MG63 (cell line): ENCODE measurements at regions not wholly inside any gene's neighbourhood (a gene's known extent, or its start where the extent isn't known, plus 50 kb on each side); places are given as distances from the start of the nearest gene placed in this dataset.
A peak's percentile ranks its signal among the peaks of the same experiment; 100 is the strongest.

Experiments
- DNase-seq: peaks from one replicate; pipeline ENCODE4 v3.0.0-alpha.2; 2020
- H3K27me3 ChIP-seq: fragments of 250-450 bp; sonication (Bioruptor Pico); 2 replicates; pipeline ENCODE4 v1.5.1; 2020; ENCODE audit warnings: mild to moderate bottlenecking, moderate library complexity
- H3K36me3 ChIP-seq: fragments of 250-450 bp; sonication (Bioruptor Pico); 2 replicates; pipeline ENCODE4 v1.5.1; 2020; ENCODE audit warnings: mild to moderate bottlenecking, moderate library complexity
- H3K4me3 ChIP-seq: fragments of 250-450 bp; sonication (Bioruptor Pico); 2 replicates; pipeline ENCODE4 v1.5.1; 2020; ENCODE audit warnings: mild to moderate bottlenecking, moderate library complexity
- H3K9me3 ChIP-seq: fragments of 250-450 bp; sonication (Bioruptor Pico); 2 replicates; pipeline ENCODE4 v1.5.1; 2020; ENCODE audit warnings: mild to moderate bottlenecking, moderate library complexity

DNA sequence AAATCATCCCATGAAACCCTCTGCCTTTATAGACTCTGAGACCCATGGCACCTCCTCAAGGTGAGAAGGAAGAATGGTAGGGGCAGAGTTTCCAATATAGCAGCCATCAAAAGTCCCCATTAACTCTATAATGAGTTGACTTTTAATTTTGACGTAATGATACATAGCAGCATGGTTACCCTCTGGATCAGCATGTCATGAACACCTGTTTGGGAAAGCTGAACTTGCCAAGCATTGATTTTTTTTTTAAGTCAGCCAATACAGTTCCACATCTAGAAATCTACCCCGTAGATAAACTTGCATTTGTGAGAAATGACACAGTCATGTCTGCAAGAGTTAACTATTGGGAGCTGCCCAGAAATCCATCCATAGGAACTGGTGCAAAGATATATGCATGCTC is 191.8 kb downstream of the TMEM114 start:
- Histone ChIP-seq H3K9me3 (no peaks in the 10 kb centered on the region), H3K4me3 (no peak overlapping the region), H3K27me3 (no peaks in the 10 kb centered on the region), H3K36me3 (no peaks in the 10 kb centered on the region)
- DNase-seq = no peak

DNA sequence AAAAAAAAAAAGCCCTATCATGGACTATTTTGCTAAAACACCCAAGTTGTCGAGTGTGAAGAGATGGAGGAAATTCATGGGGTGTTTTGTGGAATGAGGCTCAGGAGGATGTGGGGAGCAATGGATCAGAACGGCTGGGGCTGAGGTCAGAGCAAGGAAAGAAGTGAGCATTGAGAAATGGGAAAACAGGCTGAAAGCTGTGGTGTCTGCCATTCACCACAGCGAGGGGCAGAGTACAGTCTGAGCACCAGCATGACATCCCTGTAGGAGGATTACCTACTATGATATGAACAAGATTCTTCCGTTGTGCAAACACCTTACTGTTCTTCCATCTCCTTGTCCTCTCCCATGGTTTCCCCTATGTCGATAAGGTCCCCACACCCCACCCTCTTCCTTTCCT is 193.1 kb downstream of the TMEM114 start:
- no peak for DNase-seq
- Histone ChIP-seq H3K9me3 (no peaks in the 10 kb centered on the region), H3K36me3 (no peaks in the 10 kb centered on the region), H3K4me3 (no peak overlapping the region), H3K27me3 (0 out of 2 replicates have a peak, but pooled peaks cover 2% of the 10 kb centered on the region)

DNA sequence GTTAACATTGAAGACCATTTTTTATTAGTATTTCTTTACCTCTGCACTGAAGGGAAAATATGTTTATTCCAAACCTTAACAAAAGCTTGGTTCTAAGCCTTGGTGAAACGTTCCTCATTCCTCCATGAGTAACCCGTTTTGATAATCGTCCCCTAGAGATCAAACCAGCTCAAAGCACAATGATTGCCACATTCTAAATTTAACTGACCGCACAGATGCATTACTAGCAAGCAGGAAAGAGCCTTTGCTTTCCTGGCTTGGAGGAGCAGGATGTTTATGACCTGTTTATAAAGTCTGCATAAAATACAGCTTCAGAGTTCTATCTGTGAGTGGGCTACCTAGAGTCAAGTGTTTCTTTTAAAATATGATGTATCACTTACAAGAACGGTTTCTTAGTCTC is 193.8 kb downstream of the TMEM114 start:
- Histone ChIP-seq H3K4me3 (no peak overlapping the region), H3K36me3 (no peaks in the 10 kb centered on the region), H3K27me3 (0 out of 2 replicates have a peak, but pooled peaks cover 2% of the 10 kb centered on the region), H3K9me3 (no peaks in the 10 kb centered on the region)
- no peak for DNase-seq

DNA sequence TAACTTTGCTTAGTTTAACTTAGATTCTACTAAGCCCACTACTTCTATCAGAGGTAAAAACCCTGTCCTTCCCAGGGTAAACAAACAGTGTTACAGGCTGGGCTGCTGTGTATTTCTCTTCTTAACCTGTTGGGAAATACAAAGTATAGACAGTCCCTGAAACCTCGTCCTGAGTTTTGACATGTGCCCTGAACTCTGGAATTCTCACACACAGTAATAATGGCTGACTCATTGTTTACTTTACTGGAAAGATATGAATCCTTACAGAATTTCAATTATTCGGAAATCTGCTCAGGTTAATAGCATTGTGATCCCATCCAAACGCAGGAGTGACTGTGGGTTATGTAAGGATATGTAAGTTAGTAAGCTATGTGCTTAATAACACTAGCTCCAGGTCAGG is 199.1 kb downstream of the TMEM114 start:
- Histone ChIP-seq H3K36me3 (no peaks in the 10 kb centered on the region), H3K4me3 (no peak overlapping the region), H3K9me3 (no peaks in the 10 kb centered on the region), H3K27me3 (0 out of 2 replicates have a peak, but pooled peaks cover 2% of the 10 kb centered on the region)
- DNase-seq = no peak

DNA sequence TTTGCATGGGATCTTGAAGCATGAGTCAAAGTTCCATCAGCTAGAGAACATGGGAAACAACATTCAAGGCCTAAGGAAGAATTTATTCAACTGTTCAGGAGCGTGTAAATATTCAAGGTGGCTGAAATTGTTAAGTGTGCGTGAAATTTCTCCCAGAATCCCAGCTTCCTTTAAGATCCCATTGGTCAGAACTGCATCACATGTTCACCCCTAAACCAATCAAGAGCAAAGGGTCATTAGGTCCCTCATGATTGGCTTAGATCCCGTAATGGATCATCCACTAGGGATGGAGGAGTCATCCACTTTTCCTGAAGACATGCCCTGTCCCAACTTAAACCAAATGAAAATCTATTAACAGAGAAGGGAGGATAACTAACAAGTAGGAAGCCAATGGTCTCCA is 201.6 kb downstream of the TMEM114 start:
- H3K36me3 ChIP-seq = no peaks in the 10 kb centered on the region
- no peaks in the 10 kb centered on the region for H3K9me3 ChIP-seq
- H3K4me3 ChIP-seq = no peak overlapping the region
- H3K27me3 ChIP-seq = peaks cover 3% of the 10 kb centered on the region; the same call in 1 of the 2 replicates
- DNase-seq = no peak

DNA sequence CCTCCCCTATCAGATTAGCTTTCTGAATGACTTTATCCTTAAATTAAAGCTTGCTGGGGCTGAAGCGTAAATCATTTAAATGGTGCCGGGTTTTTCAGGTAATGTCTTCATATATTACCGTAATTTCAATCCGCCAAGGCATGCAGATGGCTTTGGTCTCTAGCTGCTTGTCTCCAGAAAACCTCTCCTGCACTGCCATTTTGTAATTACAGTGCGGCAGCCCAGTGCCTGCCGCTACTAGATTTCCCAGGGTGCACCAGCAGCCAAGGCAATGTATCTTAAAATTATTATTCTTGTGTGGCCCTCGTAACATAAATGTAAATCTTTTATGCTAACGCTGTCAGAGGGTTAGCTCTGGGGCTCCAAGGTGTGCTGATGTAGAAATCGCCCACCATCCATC is 208.5 kb downstream of the TMEM114 start:
- peaks cover 4% of the 10 kb centered on the region; the same call in 1 of the 2 replicates for H3K27me3 ChIP-seq
- H3K4me3 ChIP-seq = no peak overlapping the region
- DNase-seq = no peak
- H3K36me3 ChIP-seq = no peaks in the 10 kb centered on the region
- no peaks in the 10 kb centered on the region for H3K9me3 ChIP-seq

DNA sequence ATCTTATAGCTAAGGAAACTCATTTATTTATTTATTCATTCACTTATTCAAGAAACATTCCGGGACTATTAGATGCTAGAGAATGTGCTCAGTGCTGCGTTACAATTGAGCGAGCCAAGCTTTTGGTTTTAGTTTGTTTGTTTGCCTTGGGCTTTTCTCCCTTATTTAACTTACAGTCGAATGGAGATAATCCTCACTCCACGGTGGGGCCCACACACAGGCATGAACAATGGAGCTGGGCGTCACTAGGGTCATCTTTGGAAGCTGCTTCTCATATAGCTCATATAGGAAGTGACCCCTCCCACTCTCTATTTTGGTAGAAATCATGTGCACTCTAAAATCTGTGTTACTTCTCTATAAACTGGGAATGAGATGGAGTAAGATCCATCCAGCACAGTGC is 210.0 kb downstream of the TMEM114 start:
- Histone ChIP-seq H3K9me3 (0 out of 2 replicates have a peak, but pooled peaks cover 2% of the 10 kb centered on the region), H3K4me3 (no peak overlapping the region), H3K36me3 (no peaks in the 10 kb centered on the region), H3K27me3 (peaks cover 4% of the 10 kb centered on the region; the same call in 1 of the 2 replicates)
- DNase-seq = no peak

DNA sequence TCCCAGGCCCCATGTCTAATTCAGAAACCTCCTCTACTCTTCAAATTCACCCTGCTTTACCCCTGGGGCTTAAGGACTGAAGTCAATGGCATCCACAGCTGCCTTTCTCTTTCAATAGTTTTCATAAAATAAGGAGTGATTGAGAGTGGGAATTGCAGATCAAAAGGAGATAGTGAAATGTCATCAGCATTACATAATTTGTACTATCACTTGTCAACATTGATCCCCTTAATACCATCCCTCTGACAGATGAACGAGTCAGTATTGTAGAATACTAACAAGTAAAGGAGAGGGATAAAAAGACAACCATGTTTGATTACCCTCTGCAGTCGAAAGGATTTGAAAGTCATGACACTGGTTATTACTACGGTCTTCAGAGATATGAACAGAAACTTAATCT is 212.4 kb downstream of the TMEM114 start:
- H3K4me3 ChIP-seq = no peak overlapping the region
- peaks cover under 1% of the 10 kb centered on the region; the same call in 1 of the 2 replicates for H3K27me3 ChIP-seq
- H3K36me3 ChIP-seq = no peaks in the 10 kb centered on the region
- no peak for DNase-seq
- H3K9me3 ChIP-seq = 0 out of 2 replicates have a peak, but pooled peaks cover 2% of the 10 kb centered on the region

DNA sequence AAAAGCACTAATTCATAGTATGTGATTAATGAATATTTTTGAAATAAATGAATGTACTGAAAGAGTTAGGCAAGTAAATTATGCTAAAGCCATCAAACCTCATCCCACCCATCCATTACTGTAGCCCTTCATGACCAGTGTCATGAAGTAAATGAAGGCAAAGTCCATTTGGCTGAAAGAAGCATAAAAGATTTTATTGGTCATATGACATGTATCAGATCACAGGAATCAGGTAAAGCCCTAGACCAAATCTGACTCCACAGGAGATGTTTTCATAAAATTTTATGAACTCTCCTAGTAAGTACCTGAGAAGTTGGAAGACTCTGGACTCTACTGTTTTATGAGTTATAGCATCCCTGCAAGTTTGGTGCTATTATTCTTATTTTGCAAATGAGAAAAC is 213.5 kb downstream of the TMEM114 start:
- DNase-seq = no peak
- H3K27me3 ChIP-seq = no peaks in the 10 kb centered on the region
- H3K9me3 ChIP-seq = 0 out of 2 replicates have a peak, but pooled peaks cover 2% of the 10 kb centered on the region
- H3K36me3 ChIP-seq = no peaks in the 10 kb centered on the region
- no peak overlapping the region for H3K4me3 ChIP-seq

DNA sequence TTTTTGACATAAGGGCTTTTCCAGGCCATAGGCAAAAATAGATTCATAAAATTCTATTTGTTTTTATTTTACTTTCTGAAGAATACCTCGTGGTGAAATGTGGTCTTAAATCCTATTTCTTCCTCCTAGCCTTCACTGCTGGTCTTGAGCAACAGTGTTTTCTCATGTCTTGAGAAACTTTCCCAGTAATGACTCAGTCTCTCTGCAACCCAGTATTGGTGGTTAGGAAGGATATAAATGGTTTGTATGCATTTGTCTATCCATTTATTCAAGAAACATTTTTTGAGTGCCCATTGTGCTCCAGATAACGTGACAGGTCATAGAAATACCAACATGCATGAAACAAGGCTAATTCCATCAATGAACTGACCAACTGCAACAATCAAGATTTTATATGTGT is 213.9 kb downstream of the TMEM114 start:
- Histone ChIP-seq H3K9me3 (0 out of 2 replicates have a peak, but pooled peaks cover 2% of the 10 kb centered on the region), H3K4me3 (no peak overlapping the region), H3K27me3 (no peaks in the 10 kb centered on the region), H3K36me3 (no peaks in the 10 kb centered on the region)
- DNase-seq = no peak

DNA sequence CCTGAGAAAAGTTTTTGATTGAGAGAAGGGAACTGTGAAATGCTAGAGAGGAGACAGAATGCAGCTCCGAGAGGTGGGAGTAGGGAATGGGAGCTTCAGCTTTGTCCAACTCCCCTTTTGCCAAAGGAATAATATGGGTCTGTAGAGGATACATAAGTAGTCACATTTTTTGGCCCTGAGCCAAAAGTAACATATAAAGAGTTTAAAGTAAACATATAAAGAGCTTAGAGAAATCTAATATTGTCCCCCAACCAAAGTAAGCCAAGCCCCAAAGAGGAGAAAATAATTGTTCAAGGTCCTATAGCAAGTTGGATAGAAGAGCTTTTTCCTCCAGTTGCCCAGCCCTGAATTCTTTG is 215.1 kb downstream of the TMEM114 start:
- Histone ChIP-seq H3K4me3 (no peak overlapping the region), H3K27me3 (no peaks in the 10 kb centered on the region)

DNA sequence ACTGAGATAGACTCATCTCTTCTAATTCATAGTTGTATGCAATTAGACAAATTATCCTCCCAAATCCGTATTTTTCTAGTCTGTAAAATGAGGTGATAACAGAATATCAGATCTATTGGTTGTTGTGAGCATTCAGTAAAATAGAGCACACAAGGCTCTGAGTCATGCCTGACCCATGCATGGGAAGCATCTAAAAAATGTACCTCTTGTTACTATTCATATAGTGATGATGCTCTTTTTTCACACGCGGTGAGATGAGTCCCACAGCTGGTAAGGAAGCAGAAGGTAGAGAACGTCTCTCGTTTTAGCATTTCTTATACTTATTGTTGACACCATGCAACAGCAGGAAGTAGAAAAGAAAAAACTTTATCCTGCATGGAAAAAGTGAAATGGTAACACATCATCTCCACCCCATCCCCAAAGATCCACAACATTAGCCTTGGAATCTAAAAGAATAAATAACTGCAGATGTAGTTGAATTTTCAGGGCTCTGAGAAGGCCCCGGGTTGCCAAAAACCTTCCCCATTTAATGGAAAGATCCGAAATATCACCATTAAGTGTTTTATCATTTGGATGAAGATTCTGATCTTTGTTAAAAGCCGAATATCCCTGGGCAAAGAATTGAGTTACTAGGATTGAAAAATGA is 215.6 kb downstream of the TMEM114 start:
- no peak for DNase-seq
- no peaks in the 10 kb centered on the region for H3K27me3 ChIP-seq
- H3K4me3 ChIP-seq = no peak overlapping the region

More for the DNA sequence above, 215.1 kb downstream of the TMEM114 start:
- DNase-seq = no peak
- 0 out of 2 replicates have a peak, but pooled peaks cover 2% of the 10 kb centered on the region for H3K9me3 ChIP-seq
- no peaks in the 10 kb centered on the region for H3K36me3 ChIP-seq

DNA sequence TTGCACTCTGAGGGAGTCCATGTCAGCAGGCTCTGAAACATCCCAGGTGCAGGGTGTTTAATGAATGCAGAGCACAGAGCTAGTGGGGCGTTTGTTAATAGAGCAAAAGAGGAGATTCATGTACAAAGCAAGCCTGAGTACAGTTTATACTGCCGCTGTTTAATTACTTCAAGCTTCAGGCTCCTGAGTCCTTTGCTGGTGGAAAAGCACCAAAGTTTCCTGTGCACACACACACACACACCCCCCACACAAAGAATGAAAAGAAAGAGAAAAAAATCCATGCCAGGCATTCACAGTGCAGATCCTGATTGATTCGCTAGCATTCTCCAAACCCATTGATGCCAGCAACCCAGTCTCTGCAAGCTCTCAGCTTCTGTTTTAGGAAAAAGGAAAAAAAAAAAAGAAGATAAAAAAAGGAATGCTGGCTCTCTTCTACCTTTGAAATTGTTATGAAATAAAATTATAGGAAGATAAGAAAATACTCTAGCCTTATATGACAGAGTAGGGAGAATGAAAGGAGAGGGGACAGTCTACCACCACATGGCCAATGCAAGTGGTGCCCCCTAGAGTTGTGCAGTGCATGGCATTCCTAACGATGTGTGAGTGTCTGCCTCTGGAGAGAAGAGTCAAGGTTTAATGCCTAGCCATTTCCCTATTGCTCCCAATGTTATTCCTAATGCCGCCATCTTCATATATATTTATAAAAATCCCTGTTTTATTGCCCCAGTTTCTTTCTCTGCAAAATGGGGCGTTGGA is 216.5 kb downstream of the TMEM114 start:
- no peaks in the 10 kb centered on the region for H3K36me3 ChIP-seq
- DNase-seq = no peak
- H3K4me3 ChIP-seq = no peak overlapping the region
- H3K9me3 ChIP-seq = 0 out of 2 replicates have a peak, but pooled peaks cover 2% of the 10 kb centered on the region
- H3K27me3 ChIP-seq = no peaks in the 10 kb centered on the region

More for the DNA sequence above, 215.6 kb downstream of the TMEM114 start:
- Histone ChIP-seq H3K36me3 (no peaks in the 10 kb centered on the region), H3K9me3 (0 out of 2 replicates have a peak, but pooled peaks cover 2% of the 10 kb centered on the region)

DNA sequence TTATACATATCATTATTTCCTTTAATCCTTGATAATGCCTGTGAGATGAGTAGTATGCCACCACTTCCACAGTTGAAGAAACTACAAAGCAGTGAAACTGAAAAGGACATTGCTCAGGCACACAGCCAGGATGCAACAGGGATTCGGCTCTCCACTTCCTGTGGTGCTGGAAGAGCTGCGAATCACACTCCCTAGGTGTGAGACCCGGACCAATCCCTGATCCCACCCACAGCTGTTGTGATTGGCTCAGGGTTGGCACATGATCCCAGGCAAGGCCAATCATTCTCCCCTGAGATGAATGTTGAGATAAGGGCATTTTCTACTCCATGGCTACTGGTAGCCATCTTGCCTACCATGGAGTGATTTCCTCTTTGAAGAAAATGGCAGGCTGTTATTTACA is 218.2 kb downstream of the TMEM114 start:
- DNase-seq = no peak
- Histone ChIP-seq H3K4me3 (no peak overlapping the region), H3K27me3 (no peaks in the 10 kb centered on the region), H3K9me3 (0 out of 2 replicates have a peak, but pooled peaks cover 2% of the 10 kb centered on the region), H3K36me3 (no peaks in the 10 kb centered on the region)

DNA sequence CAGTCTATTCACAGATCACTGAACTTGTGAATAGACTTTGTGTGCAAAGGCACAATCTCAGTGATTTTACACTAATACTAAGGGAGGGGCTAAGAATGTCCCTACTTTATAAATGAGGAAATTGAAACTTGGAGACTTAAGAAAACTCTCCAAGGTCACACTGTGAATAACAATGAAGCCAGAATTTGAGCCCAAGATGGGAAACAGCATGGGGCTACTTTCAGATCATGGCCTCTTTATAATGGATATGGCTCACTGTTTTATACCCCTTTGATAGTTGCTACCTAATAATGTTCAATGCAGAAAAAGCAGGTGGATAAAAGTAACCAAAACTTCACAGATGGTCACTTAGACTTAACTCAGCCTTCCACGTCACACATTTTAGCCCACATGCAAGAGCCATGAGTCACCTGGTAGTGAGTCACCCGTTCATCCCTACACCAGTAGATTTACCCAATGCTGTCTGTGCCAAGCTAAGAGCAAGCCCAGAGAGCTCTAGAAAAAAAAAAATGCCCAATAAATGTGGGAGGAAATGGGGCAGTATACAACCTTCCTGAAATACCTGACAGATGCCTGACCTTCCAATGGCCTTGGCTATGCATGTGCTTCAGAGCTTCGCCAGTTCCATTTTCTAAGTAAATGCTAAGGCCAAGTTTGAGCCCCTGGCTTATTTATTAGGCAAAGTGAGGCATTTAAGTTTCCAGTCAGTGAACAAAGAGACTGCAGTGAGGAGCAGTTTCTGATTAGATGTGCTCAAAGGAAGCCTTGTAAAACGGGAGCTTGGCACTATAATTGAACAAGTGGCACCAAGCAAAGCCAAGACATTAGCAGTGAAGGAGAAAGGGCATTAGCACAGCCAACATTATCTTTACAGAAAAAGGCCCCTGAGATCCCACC is 219.7 kb downstream of the TMEM114 start:
- Histone ChIP-seq H3K36me3 (no peaks in the 10 kb centered on the region), H3K27me3 (no peaks in the 10 kb centered on the region), H3K9me3 (no peaks in the 10 kb centered on the region), H3K4me3 (no peak overlapping the region)
- DNase-seq = peak; percentile 53

DNA sequence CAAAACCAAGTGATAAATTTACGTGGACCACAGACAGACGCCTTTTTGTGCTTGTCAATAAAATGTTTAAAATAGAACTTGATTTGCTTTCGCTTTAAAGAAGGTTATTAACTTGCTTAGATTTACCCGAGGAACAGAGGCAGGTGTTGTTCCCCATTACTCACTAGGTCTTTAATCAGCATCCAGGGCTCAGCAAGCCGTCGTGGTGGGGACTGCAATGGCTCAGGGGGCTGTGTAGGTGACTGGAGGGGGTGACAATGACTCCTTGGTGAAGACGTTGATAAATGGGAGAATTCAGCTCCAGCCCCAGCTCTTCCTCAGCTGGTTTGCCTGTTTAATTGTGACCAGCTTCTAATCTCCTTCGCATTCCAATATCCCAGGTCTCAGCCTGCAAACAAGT is 231.4 kb downstream of the TMEM114 start:
- Histone ChIP-seq H3K9me3 (no peaks in the 10 kb centered on the region), H3K4me3 (no peak overlapping the region), H3K27me3 (no peaks in the 10 kb centered on the region), H3K36me3 (no peaks in the 10 kb centered on the region)
- no peak for DNase-seq

DNA sequence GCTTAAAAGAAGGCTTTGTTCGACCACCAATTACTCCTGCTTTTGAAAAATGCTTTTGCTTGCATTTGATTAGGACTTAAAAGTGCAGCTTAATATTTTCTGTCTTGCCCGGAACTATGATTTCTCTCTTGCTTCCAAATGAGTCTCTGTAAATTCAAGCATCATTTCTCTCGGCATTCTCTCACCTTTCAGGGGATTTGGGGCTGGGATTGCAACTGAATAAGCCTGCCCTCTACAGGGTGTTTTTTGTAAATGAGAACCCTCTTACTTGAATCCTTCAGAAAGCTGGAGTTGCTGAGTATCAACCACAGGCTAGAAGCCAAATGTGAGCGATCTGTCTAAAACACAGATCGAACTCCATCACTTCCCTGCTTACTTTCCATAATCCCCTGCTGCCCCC is 234.6 kb downstream of the TMEM114 start:
- H3K27me3 ChIP-seq = no peaks in the 10 kb centered on the region
- no peaks in the 10 kb centered on the region for H3K9me3 ChIP-seq
- no peak overlapping the region for H3K4me3 ChIP-seq
- H3K36me3 ChIP-seq = no peaks in the 10 kb centered on the region
- DNase-seq = no peak
